ENCODE measurements at regions not wholly inside any gene's neighbourhood (a gene's known extent, or its start where the extent isn't known, plus 50 kb on each side); places are given as distances from the start of the nearest gene placed in this dataset.
"Not testable (repeated sequence)": the region's sequence is repeated elsewhere in the genome, so short reads cannot be mapped to it uniquely, and the experiment has no call there.

GRCh38 chr3:104360038-104360437 is 1006.7 kb upstream of the ALCAM start:
- DNase-seq (ENCODE audit: low read depth): no peak
- TF ChIP-seq CTCF (IDR thresholded peaks at IDR 0.05; ENCODE audit: control insufficient read depth, extremely low read depth, insufficient read depth): no peak
- no peak overlapping the region for H3K4me3 ChIP-seq (ENCODE audit: low read depth, low read length)

GRCh38 chr3:104361748-104362147 is 1005.0 kb upstream of the ALCAM start:
- not testable (repeated sequence) for H3K4me3 ChIP-seq (ENCODE audit: low read depth, low read length); DNase-seq (ENCODE audit: low read depth)

- TF ChIP-seq CTCF (IDR thresholded peaks at IDR 0.05; ENCODE audit: control insufficient read depth, extremely low read depth, insufficient read depth): no peak
- no peak overlapping the region for H3K4me3 ChIP-seq (ENCODE audit: low read depth, low read length)
- no peak for DNase-seq (ENCODE audit: low read depth)
Observed at GRCh38 chr3:104362319-104362718, 1004.4 kb upstream of the ALCAM start.

GRCh38 chr3:104367000-104367399 is 999.7 kb upstream of the ALCAM start:
- DNase-seq (ENCODE audit: low read depth): no peak
- H3K4me3 ChIP-seq (ENCODE audit: low read depth, low read length): no peak overlapping the region
- no peak for TF ChIP-seq CTCF (IDR thresholded peaks at IDR 0.05; ENCODE audit: control insufficient read depth, extremely low read depth, insufficient read depth)

- no peak for TF ChIP-seq CTCF (IDR thresholded peaks at IDR 0.05; ENCODE audit: control insufficient read depth, extremely low read depth, insufficient read depth)
Observed at GRCh38 chr3:104368760-104369159, 997.9 kb upstream of the ALCAM start.

GRCh38 chr3:104385421-104385820 is 981.3 kb upstream of the ALCAM start:
- no peak for DNase-seq (ENCODE audit: low read depth)
- no peak for TF ChIP-seq CTCF (IDR thresholded peaks at IDR 0.05; ENCODE audit: control insufficient read depth, extremely low read depth, insufficient read depth)
- no peak overlapping the region for H3K4me3 ChIP-seq (ENCODE audit: low read depth, low read length)

More at GRCh38 chr3:104368760-104369159, 997.9 kb upstream of the ALCAM start:
- H3K4me3 ChIP-seq (ENCODE audit: low read depth, low read length): no peak overlapping the region
- no peak for DNase-seq (ENCODE audit: low read depth)

GRCh38 chr3:104388619-104389018 is 978.1 kb upstream of the ALCAM start:
- no peak overlapping the region for H3K4me3 ChIP-seq (ENCODE audit: low read depth, low read length)
- peak; percentile 48 for DNase-seq (ENCODE audit: low read depth)
- TF ChIP-seq CTCF (IDR thresholded peaks at IDR 0.05; ENCODE audit: control insufficient read depth, extremely low read depth, insufficient read depth): no peak
